ENCODE measurements at regions not wholly inside any gene's neighbourhood (a gene's known extent, or its start where the extent isn't known, plus 50 kb on each side); places are given as distances from the start of the nearest gene placed in this dataset.

GRCh38 chr16:72588551-72588950 lies 416.6 kb upstream of the PMFBP1 start:
- no peak for TF ChIP-seq POLR2A (IDR thresholded peaks at IDR 0.05; ENCODE audit: low read depth, low read length)
- TF ChIP-seq TAF1 (IDR thresholded peaks at IDR 0.05; ENCODE audit: low read depth, low read length) = no peak
- no peak for TF ChIP-seq POLR2AphosphoS5 (IDR thresholded peaks at IDR 0.05; ENCODE audit: low read depth, low read length)
- TF ChIP-seq SPI1 (IDR thresholded peaks at IDR 0.05; ENCODE audit: low read depth, low read length) = no peak

All from GM12891 (cell line).